OCI-LY7 (cell line): ENCODE measurements at regions not wholly inside any gene's neighbourhood (a gene's known extent, or its start where the extent isn't known, plus 50 kb on each side); places are given as distances from the start of the nearest gene placed in this dataset.

Source experiments
- BruUV-seq: library from RNA; stranded (reverse); fragments of 400-500 nt; replicated peaks from 2 replicates; lab custom pipeline; 2021; lab: Mats Ljungman, UMichigan
- CTCF ChIA-PET: fragments of 300-600 bp; sonication (Branson Sonifier 250); formaldehyde crosslinking; loops from one replicate; lab custom pipeline; 2022; ENCODE audit warnings: antibody characterized with exemption; ENCODE audit not compliant: unreplicated experiment; lab: Charles Lee
- POLR2A ChIA-PET: fragments of 300-600 bp; sonication (Branson Sonifier 250); formaldehyde crosslinking; loops from one replicate; lab custom pipeline; 2022; ENCODE audit warnings: antibody characterized with exemption; lab: Charles Lee
- DNase-seq: peaks from one replicate; pipeline ENCODE4 v3.0.0-alpha.2; 2015; ENCODE audit warnings: low spot score
- H2AFZ ChIP-seq: fragments of 200-600 bp; sonication (generic), shearing (Covaris generic); 2 replicates; pipeline ENCODE4 v1.6.1; 2014; ENCODE audit warnings: mild to moderate bottlenecking, antibody characterized with exemption, low read length, moderate library complexity
- H3K27ac ChIP-seq: fragments of 200-600 bp; sonication (generic); 2 replicates; pipeline ENCODE4 v1.5.1; 2014; ENCODE audit warnings: mixed run types, low read depth, mild to moderate bottlenecking, moderate library complexity, low read length, inconsistent platforms; ENCODE audit not compliant: poor library complexity, severe bottlenecking
- H3K36me3 ChIP-seq: fragments of 200-600 bp; sonication (generic); 2 replicates; pipeline ENCODE4 v1.6.1; 2014; ENCODE audit warnings: mild to moderate bottlenecking, antibody characterized with exemption, low read length, moderate library complexity, mixed read lengths; ENCODE audit not compliant: insufficient read depth
- H3K4me1 ChIP-seq: fragments of 200-600 bp; sonication (generic); 2 replicates; pipeline ENCODE4 v1.5.1; 2014; ENCODE audit warnings: mild to moderate bottlenecking, low read length; ENCODE audit not compliant: insufficient read depth, poor library complexity, severe bottlenecking
- H3K4me2 ChIP-seq: fragments of 200-600 bp; sonication (generic); 2 replicates; pipeline ENCODE4 v1.6.1; 2014; ENCODE audit warnings: mild to moderate bottlenecking, low read length
- H3K4me3 ChIP-seq: fragments of 200-600 bp; sonication (generic); 2 replicates; pipeline ENCODE4 v1.5.1; 2014; ENCODE audit warnings: mild to moderate bottlenecking, low read depth, low read length; ENCODE audit not compliant: poor library complexity, severe bottlenecking
- H3K79me2 ChIP-seq: fragments of 200-600 bp; sonication (generic); 2 replicates; pipeline ENCODE4 v1.6.1; 2016; ENCODE audit warnings: low read depth, mild to moderate bottlenecking, low read length, moderate library complexity, mixed read lengths; ENCODE audit not compliant: insufficient read depth
- H3K9me2 ChIP-seq: fragments of 200-600 bp; sonication (generic); 2 replicates; pipeline ENCODE4 v1.6.1; 2016; ENCODE audit warnings: mild to moderate bottlenecking, low read length, mixed read lengths; ENCODE audit not compliant: insufficient read depth
- H3K9me3 ChIP-seq: fragments of 200-600 bp; sonication (generic); 2 replicates; pipeline ENCODE4 v1.6.1; 2014; ENCODE audit warnings: mild to moderate bottlenecking, mixed run types, low read length, mixed read lengths
- H4K20me1 ChIP-seq: fragments of 200-600 bp; sonication (generic); 2 replicates; pipeline ENCODE4 v1.6.1; 2014; ENCODE audit warnings: mild to moderate bottlenecking, antibody characterized with exemption, low read length, moderate library complexity, mixed read lengths; ENCODE audit not compliant: insufficient read depth
- CTCF ChIP-seq: fragments of 200-600 bp; sonication (generic); conservative IDR thresholded peaks from 2 replicates; pipeline ENCODE4 v1.5.1; 2014; ENCODE audit warnings: mild to moderate bottlenecking, antibody characterized with exemption, low read length, moderate library complexity, mixed read lengths
- EZH2phosphoT487 ChIP-seq: fragments of 200-600 bp; sonication (generic); IDR thresholded peaks from 2 replicates; pipeline ENCODE4 v1.6.1; 2018; ENCODE audit warnings: low read depth, borderline replicate concordance, mild to moderate bottlenecking, mixed run types, antibody characterized with exemption, low read length, moderate library complexity, mixed read lengths
- intact Hi-C: fragments of 100-400 bp; cut with micrococcal nuclease; formaldehyde crosslinking; loops from one replicate; pipeline ENCODE4 v1.10.0; 2022; ENCODE audit not compliant: unreplicated experiment

GRCh38 chr13:78198419-78198818, 279.8 kb upstream of the EDNRB start:
- H3K4me1 ChIP-seq, result no peaks in the 10 kb centered on the region
- no peak for TF ChIP-seq EZH2phosphoT487
- no peak for TF ChIP-seq CTCF
- DNase-seq, result no peak
- no TSS peak for BruUV-seq
- no peaks in the 10 kb centered on the region for H3K9me3 ChIP-seq
- H3K4me3 ChIP-seq, result no peak overlapping the region
- H3K27ac ChIP-seq, result no peak overlapping the region
- no peaks in the 10 kb centered on the region for H4K20me1 ChIP-seq
- no peaks in the 10 kb centered on the region for H3K79me2 ChIP-seq
- no peaks in the 10 kb centered on the region for H3K9me2 ChIP-seq
- no peaks in the 10 kb centered on the region for H3K36me3 ChIP-seq
- intact Hi-C loops, result no loop called here
- H2AFZ ChIP-seq, result no peak overlapping the region
- CTCF ChIA-PET, result no interaction called here
- POLR2A ChIA-PET, result no interaction called here
- H3K4me2 ChIP-seq, result no peak overlapping the region

- H3K9me2 ChIP-seq, result no peaks in the 10 kb centered on the region
- H3K4me2 ChIP-seq, result no peak overlapping the region
- CTCF ChIA-PET, result no interaction called here
- no peaks in the 10 kb centered on the region for H3K4me1 ChIP-seq
- DNase-seq, result no peak
- no peaks in the 10 kb centered on the region for H3K36me3 ChIP-seq
- no TSS peak for BruUV-seq
- intact Hi-C loops, result no loop called here
- H3K4me3 ChIP-seq, result no peak overlapping the region
- H3K79me2 ChIP-seq, result no peaks in the 10 kb centered on the region
- H2AFZ ChIP-seq, result no peak overlapping the region
- no peak for TF ChIP-seq EZH2phosphoT487
- no peak for TF ChIP-seq CTCF
- H3K27ac ChIP-seq, result no peak overlapping the region
- H4K20me1 ChIP-seq, result no peaks in the 10 kb centered on the region
- H3K9me3 ChIP-seq, result no peaks in the 10 kb centered on the region
- POLR2A ChIA-PET, result no interaction called here
These were observed 278.6 kb upstream of the EDNRB start for GRCh38 chr13:78197231-78197630.

- no peak for TF ChIP-seq CTCF
- no peak for TF ChIP-seq EZH2phosphoT487
- BruUV-seq, result no TSS peak
- H3K36me3 ChIP-seq, result no peaks in the 10 kb centered on the region
- no peak overlapping the region for H2AFZ ChIP-seq
- DNase-seq, result no peak
- no peaks in the 10 kb centered on the region for H3K4me1 ChIP-seq
- no peak overlapping the region for H3K27ac ChIP-seq
- POLR2A ChIA-PET, result no interaction called here
- intact Hi-C loops, result no loop called here
- H3K4me3 ChIP-seq, result no peak overlapping the region
- H3K79me2 ChIP-seq, result no peaks in the 10 kb centered on the region
- CTCF ChIA-PET, result no interaction called here
- no peaks in the 10 kb centered on the region for H4K20me1 ChIP-seq
- no peaks in the 10 kb centered on the region for H3K9me3 ChIP-seq
- no peaks in the 10 kb centered on the region for H3K9me2 ChIP-seq
- H3K4me2 ChIP-seq, result no peak overlapping the region
These were observed 276.4 kb upstream of the EDNRB start for GRCh38 chr13:78194904-78195639.
